Liver (tissue), 3 donors: ENCODE measurements at regions not wholly inside any gene's neighbourhood (a gene's known extent, or its start where the extent isn't known, plus 50 kb on each side); places are given as distances from the start of the nearest gene placed in this dataset.

ENCODE experiments used
- EGR1 ChIP-seq, 2 donors: IDR thresholded peaks; 2 replicates each; pipeline ENCODE4 v1.6.1; 2016 to 2018; ENCODE audit warnings: antibody characterized with exemption in 2 of 2, low read depth in 2 of 2
- FOXA1 ChIP-seq: IDR thresholded peaks from 2 replicates; pipeline ENCODE4 v1.6.1; 2016; ENCODE audit warnings: antibody characterized with exemption
- GABPA ChIP-seq, 2 donors: IDR thresholded peaks in 1 of 2; conservative IDR thresholded peaks in 1 of 2; 2 replicates each; pipeline ENCODE4 v1.6.1; 2016; ENCODE audit warnings: antibody characterized with exemption in 2 of 2, mild to moderate bottlenecking in 1 of 2, moderate library complexity in 1 of 2
- HNF4A ChIP-seq, 2 donors: conservative IDR thresholded peaks; 2 replicates each; pipeline ENCODE4 v1.6.1; 2016; ENCODE audit warnings: antibody characterized with exemption in 2 of 2, mild to moderate bottlenecking in 2 of 2
- JUND ChIP-seq, 2 donors: IDR thresholded peaks; 2 replicates each; pipeline ENCODE4 v1.6.1; 2016; ENCODE audit warnings: antibody characterized with exemption in 2 of 2
- RAD21 ChIP-seq, 2 donors: IDR thresholded peaks; 2 replicates each; pipeline ENCODE4 v1.6.1; 2016; ENCODE audit warnings: antibody characterized with exemption in 2 of 2, mild to moderate bottlenecking in 2 of 2
- SP1 ChIP-seq: IDR thresholded peaks from 2 replicates; pipeline ENCODE4 v1.6.1; 2018; ENCODE audit warnings: antibody characterized with exemption, mild to moderate bottlenecking
- TAF1 ChIP-seq: conservative IDR thresholded peaks from 2 replicates; pipeline ENCODE4 v1.6.1; 2016; ENCODE audit warnings: antibody characterized with exemption, mild to moderate bottlenecking
- TF ChIP-seq, protein P1 (sequence below): fragments of 150-350 bp; IDR thresholded peaks from 2 replicates; pipeline ENCODE4 v1.5.1; 2017; ENCODE audit warnings: improper control_type of control experiment, low read depth, low read length; ENCODE audit not compliant: missing input control
- TF ChIP-seq, protein P2 (sequence below): IDR thresholded peaks from 2 replicates; pipeline ENCODE4 v1.6.1; 2016; ENCODE audit warnings: antibody characterized with exemption
- TF ChIP-seq, protein P3 (sequence below): IDR thresholded peaks from 2 replicates; pipeline ENCODE4 v1.6.1; 2016; ENCODE audit warnings: antibody characterized with exemption, mild to moderate bottlenecking
- TF ChIP-seq, protein P4 (sequence below): IDR thresholded peaks from 2 replicates; pipeline ENCODE4 v1.6.1; 2016; ENCODE audit warnings: antibody characterized with exemption
- donor health status: healthy.
- donor health status: healthy.

DNA sequence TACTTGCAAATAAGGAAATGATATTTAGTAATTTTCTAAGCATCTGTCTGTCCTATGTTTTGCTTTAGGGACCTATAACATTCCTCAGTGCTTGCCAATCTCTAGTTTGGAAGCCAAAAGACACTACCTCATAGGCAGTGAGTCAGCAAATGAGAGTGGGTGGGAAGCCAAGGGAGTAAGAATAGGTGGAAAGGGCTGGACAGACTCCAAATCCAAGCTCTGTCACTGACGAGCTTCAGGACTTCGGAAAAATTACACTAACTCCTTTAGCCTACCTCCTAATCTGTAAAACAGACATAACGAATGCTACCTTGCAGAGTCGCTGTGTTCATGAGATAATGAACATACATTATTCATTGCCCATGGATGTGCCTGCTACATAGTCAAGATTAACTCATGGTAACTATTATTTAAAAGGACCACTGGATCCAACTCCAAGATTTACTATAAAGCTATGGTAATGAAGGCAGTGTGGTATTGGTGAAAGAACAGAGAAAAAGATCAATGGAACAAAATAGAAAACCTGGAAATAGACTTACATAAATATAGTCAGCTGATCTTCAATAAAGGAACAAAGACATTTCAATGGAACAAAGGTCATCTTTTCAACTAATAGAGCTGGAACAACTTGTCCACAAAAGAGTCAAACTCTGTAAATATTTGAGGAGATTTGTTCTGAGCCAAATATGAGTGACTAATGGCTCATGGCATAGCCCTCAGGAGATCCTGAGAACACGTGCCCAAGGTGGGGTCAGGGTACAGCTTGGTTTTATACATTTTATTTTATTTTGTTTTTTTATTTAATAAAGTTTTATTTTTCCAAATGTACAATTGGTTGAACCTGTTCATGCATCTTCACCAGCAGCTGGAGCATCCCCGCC lies 64.1 kb downstream of the FAM50B start:
- TF ChIP-seq, protein P1, sequence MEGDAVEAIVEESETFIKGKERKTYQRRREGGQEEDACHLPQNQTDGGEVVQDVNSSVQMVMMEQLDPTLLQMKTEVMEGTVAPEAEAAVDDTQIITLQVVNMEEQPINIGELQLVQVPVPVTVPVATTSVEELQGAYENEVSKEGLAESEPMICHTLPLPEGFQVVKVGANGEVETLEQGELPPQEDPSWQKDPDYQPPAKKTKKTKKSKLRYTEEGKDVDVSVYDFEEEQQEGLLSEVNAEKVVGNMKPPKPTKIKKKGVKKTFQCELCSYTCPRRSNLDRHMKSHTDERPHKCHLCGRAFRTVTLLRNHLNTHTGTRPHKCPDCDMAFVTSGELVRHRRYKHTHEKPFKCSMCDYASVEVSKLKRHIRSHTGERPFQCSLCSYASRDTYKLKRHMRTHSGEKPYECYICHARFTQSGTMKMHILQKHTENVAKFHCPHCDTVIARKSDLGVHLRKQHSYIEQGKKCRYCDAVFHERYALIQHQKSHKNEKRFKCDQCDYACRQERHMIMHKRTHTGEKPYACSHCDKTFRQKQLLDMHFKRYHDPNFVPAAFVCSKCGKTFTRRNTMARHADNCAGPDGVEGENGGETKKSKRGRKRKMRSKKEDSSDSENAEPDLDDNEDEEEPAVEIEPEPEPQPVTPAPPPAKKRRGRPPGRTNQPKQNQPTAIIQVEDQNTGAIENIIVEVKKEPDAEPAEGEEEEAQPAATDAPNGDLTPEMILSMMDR: no peak
- peak; percentile 87 to 91 for TF ChIP-seq HNF4A (conservative IDR thresholded peaks at IDR 0.05)
- peak in 1 of 2 donors; percentile 13 for TF ChIP-seq GABPA (IDR thresholded peaks at IDR 0.05 in 1 of 2, conservative IDR thresholded peaks at IDR 0.05 in 1 of 2)
- peak; percentile 53 for TF ChIP-seq FOXA1
- peak in 1 of 2 donors; percentile 23 for TF ChIP-seq RAD21 (IDR thresholded peaks at IDR 0.05)
- TF ChIP-seq TAF1: no peak
- TF ChIP-seq, protein P2, sequence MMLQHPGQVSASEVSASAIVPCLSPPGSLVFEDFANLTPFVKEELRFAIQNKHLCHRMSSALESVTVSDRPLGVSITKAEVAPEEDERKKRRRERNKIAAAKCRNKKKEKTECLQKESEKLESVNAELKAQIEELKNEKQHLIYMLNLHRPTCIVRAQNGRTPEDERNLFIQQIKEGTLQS: peak; percentile 73
- peak; percentile 91 to 94 for TF ChIP-seq JUND (IDR thresholded peaks at IDR 0.05)
- TF ChIP-seq, protein P3, sequence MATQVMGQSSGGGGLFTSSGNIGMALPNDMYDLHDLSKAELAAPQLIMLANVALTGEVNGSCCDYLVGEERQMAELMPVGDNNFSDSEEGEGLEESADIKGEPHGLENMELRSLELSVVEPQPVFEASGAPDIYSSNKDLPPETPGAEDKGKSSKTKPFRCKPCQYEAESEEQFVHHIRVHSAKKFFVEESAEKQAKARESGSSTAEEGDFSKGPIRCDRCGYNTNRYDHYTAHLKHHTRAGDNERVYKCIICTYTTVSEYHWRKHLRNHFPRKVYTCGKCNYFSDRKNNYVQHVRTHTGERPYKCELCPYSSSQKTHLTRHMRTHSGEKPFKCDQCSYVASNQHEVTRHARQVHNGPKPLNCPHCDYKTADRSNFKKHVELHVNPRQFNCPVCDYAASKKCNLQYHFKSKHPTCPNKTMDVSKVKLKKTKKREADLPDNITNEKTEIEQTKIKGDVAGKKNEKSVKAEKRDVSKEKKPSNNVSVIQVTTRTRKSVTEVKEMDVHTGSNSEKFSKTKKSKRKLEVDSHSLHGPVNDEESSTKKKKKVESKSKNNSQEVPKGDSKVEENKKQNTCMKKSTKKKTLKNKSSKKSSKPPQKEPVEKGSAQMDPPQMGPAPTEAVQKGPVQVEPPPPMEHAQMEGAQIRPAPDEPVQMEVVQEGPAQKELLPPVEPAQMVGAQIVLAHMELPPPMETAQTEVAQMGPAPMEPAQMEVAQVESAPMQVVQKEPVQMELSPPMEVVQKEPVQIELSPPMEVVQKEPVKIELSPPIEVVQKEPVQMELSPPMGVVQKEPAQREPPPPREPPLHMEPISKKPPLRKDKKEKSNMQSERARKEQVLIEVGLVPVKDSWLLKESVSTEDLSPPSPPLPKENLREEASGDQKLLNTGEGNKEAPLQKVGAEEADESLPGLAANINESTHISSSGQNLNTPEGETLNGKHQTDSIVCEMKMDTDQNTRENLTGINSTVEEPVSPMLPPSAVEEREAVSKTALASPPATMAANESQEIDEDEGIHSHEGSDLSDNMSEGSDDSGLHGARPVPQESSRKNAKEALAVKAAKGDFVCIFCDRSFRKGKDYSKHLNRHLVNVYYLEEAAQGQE: peak; percentile 41
- TF ChIP-seq SP1: peak; percentile 95
- TF ChIP-seq, protein P4, sequence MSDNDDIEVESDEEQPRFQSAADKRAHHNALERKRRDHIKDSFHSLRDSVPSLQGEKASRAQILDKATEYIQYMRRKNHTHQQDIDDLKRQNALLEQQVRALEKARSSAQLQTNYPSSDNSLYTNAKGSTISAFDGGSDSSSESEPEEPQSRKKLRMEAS: peak; percentile 53
- TF ChIP-seq EGR1 (IDR thresholded peaks at IDR 0.05; ENCODE audit: low read depth in 2 of 2): peak in 1 of 2 donors; percentile 31
